ENCODE measurements at regions not wholly inside any gene's neighbourhood (a gene's known extent, or its start where the extent isn't known, plus 50 kb on each side); places are given as distances from the start of the nearest gene placed in this dataset.

GRCh38 chr7:152572101-152572500, 103.8 kb downstream of the XRCC2 start:
- TF ChIP-seq POLR2A (IDR thresholded peaks at IDR 0.05) (no peak), CTCF (IDR thresholded peaks at IDR 0.05) (no peak)

Data from uterus (tissue), 2 donors.